Hematopoietic multipotent progenitor cell treated with erythropoietin and hydrocortisone succinate and interleukin-3 and kit ligand, for 4 days (in vitro differentiated cells): ENCODE measurements at regions not wholly inside any gene's neighbourhood (a gene's known extent, or its start where the extent isn't known, plus 50 kb on each side); places are given as distances from the start of the nearest gene placed in this dataset.
"Not testable (repeated sequence)": the region's sequence is repeated elsewhere in the genome, so short reads cannot be mapped to it uniquely, and the experiment has no call there.

ENCODE experiments used
- DNase-seq: peaks from one replicate; pipeline ENCODE4 v3.0.0-alpha.2; 2015

DNA sequence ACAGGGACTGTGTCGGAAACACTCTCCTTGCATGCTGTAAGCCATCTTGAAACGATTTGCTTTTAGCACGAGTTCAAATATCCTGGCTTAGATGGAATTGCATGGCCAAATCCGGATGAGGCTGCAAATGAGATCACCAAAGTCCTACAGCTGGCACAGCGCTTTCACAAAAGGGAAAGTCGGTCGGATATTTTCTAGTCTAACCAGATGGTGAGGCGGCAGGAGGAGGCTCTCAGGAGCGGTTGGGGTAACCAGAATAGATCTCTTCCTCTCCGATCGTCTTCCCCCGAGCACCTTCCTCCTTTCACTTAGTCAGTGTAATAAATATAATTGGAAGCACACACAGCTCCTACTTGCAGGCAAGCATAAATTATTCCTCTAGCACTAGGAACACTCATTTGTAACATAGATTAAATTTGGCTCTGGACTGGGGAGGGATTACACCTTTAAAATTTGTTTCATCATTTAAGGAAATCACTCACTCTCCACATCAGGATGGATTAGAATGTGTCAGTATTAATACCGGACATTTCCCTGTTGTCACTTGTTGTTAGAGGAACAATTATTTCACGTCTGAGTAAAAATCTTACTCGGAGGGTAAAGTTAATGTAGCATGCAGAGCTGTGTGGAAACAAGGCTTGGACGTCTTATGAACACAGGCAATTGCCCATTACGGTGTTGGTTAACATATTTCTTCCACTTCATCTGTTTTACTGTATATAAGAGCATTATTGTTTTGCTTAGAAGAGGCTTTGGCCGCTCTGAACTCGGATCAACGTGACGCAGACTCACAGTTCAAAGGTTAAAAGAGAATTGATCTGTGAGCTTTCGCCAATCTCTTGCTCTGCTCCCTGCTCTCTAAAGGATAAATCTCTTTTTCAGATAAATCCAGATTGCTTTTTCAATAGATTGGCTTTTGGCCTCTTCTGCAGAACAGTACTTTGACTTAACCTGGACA lies 857.9 kb downstream of the TYW1 start:
- DNase-seq: no peak

DNA sequence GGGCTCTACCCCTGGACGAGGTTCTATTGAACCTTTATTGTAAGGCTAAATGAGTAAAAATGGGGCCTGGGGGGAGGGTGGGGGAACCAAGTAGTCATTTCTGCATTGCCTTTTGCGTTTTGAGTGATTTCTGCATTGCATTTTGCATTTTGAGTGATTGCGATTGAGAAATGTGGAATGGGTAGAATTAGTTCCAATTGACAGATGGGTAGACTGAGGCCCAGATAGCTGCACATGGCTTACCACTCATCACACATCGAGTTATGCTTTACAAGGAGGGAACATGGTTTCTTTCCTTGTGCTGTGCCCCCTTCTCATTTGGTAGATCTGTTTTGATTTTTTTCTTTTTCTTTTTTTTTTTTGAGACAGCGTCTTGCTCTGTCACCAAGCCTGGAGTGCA lies 858.7 kb downstream of the TYW1 start:
- no peak for DNase-seq

DNA sequence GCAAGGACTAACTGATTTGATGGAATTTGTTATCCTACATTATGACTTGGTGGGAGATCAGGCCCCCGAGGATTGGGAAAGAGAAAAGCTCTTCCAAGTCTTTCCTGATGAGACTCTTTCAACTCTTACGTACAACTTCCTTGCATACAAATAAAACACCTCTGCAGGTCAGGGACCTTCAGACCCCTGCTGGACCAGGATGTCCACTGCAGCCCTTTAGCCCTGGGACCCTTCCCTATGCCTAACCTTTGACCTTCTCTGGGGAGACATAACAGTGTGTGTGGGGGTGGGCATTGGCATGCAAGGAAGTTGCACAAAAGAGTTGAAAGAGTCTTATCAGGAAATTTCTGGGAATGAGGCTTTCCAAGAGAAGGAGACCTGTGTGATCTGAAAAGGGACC lies 859.4 kb downstream of the TYW1 start:
- DNase-seq: no peak

DNA sequence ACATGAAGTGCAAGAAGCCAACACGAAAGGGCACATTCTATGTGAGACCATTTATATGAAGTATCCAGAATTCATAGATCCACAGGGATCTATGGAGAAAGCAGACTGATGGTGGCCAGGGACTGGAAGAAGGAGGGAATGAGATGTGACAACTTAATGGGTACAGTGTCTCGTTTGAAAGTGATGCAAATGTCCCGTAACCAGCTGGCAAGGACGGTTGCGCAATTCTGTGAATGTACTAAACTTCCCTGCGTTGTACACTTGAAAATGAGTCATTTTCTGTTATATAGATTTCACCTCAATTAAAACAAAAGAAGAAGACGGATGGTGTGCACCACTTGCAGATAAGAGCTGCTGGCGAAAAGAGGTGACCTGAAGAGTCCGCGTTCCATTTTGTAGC lies 861.1 kb downstream of the TYW1 start:
- DNase-seq: no peak

DNA sequence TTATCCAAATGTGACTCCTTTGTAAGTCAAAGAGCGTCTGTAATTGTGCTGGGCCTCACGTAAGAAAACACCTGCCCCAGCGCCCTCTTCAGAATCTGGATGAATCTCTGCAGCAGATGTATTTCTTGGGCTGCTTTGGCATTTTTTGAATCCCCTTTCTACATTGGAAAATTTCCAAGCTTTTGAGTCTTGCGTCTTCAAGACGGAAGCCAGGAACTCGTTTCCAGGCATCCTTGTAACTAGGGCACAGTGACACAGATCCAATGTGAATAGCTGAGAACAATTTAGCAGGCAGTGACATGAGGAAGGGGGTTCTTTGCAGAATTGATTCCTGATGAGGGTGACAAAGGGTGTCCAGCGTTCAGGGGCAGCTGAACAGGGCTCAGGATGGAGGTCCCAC lies 862.3 kb downstream of the TYW1 start:
- no peak for DNase-seq

DNA sequence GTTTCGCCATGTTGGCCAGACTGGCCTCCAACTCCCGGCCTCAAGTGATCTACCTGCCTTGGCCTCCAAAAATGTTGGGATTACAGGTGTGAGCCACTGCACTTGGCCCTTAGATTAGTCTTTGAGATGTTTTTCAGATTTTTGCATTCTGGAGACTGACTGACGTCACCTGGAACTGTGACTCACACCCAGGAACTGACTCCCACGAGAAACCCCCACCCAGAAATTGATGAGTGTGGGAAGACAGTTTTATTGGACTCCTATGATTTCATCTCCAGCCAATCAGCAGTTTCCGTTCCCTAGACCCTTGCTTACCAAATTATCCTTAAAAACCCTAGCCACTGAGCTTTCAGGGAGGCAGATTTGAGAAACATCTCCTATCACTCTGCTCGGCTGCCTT lies 867.3 kb downstream of the TYW1 start:
- no peak for DNase-seq

DNA sequence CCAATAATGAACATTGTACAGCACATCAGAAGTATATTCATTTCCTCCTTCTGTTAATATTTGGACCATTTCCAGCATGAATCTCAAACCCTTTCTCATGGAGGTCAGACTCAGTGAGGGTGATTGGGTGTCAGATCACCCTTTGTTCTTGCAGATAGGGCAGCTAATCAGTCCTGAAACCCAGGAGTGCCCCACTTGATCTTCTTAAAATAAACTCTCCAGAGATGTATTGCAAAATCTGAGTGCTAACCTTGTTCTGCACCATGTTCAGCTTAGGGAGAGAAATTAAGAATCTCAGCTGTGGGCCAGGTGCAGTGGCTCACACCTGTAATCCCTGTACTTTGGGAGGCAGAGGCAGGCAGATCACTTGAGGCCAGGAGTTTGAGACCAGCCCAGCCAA lies 869.4 kb downstream of the TYW1 start:
- DNase-seq: no peak

DNA sequence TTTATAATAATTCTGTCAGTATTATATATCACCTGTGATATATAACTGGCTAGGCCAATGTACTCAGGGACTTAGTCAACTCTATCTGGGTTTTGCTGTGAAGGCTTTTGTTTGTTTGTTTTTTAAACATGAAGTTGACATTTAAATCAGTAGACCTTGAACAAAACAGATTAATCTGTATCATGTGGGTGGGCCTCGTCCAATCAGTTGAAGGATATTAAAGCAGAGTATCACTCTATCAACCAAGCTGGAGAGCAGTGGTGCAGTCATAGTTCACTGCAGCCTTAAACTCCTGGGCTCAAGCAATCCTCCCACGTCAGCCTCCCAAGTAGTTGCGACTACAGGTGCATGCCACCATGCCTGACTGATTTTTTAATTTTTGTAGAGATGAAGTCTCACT lies 870.2 kb downstream of the TYW1 start:
- no peak for DNase-seq

DNA sequence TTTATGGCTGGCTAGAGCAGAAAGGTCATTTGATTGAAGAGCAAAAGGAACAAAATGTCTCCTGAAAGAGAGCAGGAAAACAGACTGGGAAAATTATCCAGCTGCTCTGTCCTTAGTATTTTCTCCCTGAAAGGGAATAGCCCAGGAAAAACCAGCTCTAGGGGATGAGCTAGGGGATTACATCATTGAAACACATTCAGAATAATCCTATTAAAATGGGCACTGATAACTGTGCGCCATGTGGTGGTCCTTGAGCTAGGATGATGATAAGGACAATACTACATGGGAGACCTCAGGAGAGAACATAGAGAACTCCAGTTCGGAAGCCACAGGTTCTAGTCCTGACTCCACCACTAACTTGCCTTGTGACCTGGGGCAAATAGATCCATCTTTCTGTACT lies 873.8 kb downstream of the TYW1 start:
- DNase-seq: no peak

DNA sequence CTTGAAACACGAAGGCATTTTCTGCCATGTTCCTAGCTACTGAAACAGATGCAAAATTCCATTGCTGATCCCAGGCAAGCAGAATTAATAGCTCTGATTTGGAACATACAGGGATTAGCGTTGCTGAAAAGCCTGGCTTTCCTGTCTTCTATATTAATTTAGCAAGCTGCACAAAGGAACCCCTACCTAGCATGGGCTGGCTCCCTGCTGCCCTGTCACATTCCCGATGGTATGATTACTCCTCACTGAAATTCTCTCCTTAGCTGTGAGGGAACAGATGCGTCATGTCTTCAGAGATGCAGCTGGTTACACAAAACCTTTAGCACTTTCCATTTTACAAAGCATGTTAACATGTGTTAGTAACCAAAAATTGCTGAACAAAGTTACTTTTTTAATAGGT lies 878.9 kb downstream of the TYW1 start:
- DNase-seq: no peak

DNA sequence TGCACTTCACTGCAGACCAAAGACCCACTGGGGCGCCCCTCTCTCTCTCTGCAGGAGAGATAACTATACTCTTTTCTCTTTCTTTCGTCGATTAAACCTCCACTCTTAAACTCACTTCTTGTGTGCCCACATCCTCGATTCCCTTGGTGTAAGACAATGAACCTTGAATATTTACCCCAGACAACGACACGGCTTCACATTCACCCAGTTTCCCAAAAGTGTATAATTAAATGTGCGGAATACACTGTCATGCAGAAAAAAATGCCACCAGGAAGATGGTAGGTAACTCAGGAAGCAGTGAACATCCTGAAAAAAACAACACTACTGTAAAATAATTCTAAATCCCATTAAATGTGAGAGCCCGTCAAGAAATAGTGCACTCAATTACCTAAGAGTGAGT lies 882.2 kb downstream of the TYW1 start:
- DNase-seq: no peak

DNA sequence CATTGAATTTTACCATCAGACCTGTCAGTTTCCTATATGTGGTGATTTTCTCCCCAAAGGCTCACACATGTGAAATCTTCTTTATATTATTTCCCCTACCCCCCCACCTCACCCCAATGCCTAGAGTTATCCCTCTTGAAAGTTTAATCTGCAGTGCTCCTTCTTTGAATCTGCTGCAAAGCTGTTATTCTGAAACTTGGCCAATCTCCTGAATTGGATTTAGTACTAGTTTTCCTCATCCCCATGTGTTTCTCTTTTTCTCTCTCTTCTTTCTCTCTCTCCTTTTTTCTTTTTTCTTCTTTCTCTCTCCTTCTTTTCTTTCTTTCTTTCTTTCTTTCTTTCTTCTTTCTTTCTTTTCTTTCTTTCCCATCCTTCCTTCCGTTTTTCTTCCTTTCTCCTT lies 886.2 kb downstream of the TYW1 start:
- DNase-seq: no peak

DNA sequence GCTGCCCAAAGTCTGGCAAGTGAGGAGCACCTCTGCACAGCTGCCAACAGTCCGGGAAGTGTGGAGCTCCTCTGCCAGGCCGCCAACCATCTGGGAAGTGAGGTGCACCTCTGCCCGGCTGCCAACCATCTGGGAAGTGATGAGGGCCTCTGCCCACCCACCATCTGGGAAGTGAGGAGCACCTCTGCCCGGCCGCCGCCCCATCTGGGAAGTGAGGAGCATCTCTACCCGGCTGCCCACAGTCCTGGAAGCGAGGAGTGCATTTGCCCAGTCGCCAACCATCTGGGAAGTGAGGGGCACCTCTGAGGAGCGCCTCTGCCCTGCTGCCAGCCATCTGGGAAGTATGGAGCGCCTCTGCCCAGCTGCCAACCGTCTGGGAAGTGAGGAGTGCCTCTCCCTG lies 893.7 kb downstream of the TYW1 start:
- no peak for DNase-seq

DNA sequence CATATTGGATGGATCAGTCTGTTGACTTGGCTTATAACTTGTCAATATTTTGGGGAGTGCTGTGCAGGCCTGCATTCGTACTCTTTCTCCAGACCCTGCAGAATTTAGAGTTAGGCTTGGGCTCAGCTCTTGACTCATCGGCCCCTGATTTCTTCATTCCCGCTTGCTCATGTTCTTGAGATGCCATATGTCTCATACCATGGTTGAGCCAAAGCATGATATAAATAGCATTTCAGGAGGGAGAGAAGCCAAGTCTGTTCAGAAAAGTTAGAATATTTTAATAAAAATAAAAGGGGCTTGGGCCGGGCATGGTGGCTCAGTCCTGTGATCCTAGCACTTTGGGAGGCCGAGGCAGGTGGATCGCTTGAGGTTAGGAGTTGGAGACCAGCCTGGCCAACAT lies 898.1 kb downstream of the TYW1 start:
- DNase-seq: no peak

DNA sequence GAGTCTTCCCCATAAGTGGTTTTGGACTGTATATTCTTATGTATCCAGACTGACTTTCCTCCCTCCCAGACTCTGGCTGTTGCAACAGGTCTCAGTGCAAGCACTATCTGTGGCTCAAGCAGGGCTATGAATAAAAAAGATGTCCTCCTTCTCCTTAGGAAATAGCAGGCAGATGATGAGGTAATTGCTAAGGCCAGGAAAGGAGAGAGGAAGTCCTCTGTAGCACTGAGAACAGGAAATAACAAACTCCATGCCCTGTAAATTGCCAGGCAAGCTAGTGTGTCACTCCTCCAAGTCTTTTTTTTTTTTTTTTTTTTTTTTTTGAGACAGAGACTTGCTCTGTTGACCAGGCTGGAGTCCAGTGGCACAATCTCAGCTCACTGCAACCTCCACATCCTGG lies 900.1 kb downstream of the TYW1 start:
- no peak for DNase-seq

DNA sequence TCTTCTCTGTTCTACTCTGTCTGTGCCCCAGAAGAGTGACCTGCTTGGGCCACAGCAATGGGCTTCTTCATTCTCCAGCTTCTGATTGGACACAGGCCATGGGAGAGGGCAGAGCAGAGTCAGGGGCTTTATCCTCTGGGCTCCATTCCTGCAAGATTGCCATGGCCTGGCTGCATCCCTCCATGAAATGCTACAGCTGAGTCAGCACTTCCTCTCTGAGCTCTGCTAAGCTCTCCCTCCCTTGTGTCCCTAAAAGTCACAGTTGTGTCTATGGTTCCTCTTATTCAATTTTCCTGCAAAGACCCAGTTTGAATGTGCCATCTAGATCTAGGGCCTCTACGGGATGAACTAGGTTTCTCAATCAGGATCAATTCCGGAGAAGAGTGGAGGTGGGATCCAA lies 903.8 kb downstream of the TYW1 start:
- DNase-seq: no peak

DNA sequence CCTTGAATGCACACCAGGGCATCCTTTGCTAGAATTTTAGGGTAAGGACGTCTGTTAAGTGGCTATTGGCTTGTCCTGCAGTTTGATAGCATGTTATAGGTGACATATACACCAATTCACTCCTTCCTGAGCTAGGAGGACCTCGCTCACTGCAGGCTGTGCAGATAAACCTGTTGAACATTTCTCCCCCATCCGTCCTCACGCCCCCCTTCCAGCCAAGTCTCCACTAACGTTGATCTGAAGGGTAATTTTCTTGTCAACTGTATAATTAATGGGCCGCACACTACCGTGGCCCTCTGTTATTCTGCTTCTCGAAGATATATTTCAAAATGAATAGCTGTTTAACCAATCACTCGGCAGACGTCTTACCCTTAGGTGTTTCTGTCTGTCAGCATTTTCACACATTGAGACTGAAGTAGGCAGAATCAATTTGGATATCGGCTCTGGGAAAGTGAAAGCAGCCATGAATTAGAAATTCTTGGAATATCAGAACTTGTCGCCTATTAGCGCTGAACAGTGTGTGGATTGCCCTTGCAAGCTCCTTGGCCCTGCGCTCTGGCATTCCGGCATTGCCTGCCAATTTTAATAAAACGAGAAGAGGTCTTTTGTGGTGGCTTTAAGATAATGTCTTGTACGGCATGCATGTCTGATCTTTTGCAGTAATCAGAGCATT lies 905.3 kb downstream of the TYW1 start:
- no peak for DNase-seq

DNA sequence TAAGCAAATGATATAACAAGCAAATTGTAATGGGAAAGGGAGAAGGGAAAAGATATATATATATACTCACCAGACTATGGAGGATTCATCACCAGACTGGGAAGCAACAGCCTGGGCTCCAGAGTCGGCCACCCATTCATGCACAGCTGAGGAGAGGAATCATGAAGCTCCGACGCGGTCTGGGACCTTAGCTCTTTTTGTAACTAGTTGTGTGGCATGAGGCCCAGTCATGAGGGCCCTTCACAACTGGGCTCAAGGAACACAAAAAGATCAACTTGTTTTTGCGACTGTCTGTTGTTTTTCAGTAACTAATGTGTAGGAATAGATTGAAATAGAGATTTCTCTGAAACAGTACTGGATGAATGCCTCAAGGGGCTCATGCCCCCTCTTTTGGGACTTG lies 911.2 kb downstream of the TYW1 start:
- no peak for DNase-seq

DNA sequence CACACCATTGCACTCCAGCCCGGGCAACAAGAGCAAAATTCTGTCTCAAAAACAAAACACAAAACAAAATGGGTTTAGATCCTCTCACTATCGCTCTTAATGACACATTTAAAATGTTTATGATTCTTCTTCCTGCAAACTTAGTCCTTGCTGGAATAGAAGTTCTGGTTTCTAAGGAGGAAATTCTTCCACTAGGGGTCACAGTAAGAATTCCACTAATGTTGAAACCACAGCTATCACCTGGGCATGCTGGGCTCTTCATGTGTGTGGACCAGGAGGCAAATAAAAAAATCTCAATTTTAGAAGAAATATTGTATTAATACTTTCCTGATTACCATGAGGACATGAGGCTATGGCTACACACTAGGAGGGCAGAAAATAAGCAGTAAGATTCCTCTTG lies 915.8 kb downstream of the TYW1 start:
- no peak for DNase-seq

DNA sequence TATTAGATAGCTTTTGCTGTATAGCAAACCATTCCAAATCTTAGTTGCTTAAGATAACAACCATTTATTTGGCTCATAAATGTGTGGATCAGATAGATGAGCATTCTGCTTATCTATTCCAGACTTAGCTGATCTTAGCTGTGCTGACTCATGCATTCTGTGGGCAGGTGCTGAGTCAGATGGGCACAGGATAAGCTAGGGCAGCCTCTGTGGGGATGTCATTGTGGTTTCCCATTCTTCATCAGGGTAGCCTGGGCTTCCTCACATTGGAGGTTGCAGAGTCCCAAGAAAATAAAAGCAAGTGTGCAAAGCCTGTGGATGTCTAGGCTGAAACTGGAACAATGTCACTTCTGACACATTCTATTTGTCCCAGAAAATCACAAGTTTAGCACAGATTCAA lies 917.0 kb downstream of the TYW1 start:
- DNase-seq: no peak

DNA sequence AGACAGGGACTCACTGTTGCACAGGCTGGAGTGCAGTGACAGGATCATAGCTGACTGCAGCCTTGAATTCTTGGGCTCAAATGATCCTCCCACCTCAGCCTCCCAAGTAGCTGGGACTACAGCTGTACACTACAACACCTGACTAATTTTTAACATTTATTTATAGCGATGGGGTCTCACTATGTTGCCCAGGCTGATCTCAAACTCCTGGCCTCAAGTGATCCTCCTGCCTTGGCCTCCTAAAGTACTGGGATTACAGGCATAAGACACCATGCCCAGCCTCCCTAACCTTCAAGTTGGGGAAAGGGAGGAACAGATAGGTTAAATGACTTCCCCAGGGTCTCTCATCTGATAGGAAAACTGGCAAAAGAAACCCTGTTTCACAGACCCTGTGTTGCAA lies 919.5 kb downstream of the TYW1 start:
- DNase-seq: not testable (repeated sequence)

DNA sequence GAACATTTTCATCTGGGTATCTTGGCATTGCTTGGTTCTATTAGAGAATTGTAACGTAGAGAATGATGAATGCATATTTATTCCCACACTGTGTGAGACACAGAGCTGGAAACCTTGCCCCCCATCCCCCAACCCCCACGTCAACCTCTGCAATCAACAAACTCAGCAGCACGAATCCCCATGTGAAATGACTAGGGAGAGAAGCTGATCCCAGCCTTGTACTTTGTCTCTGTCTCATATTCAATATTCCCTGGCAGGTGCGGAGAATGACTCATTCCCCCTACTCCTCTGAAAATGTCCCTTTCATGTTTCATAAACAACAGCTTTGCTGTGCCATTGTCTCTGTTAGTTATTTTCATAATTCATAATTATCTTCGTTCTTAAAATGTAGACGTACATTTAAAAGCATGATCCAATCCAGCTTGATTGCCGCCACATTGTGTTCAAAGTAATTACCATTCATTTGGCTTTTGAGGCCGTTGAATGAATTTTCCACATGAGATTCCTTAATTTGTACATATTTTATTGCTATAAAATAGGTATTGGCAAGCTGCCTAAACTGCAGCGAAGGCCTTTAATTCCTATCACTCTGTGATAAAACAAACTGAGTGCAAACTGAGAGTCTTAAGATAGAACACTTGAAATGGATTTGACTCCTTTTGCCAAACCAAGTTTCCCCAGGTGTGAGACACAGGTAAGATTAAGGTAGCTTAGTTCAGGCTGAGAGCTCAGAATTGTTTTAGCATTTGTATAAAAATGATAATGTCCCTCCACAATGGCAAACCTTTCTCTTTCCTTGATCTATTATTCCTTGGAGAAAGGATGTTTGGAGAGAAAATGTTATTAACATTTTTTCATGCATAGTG lies 920.2 kb downstream of the TYW1 start:
- DNase-seq: no peak

DNA sequence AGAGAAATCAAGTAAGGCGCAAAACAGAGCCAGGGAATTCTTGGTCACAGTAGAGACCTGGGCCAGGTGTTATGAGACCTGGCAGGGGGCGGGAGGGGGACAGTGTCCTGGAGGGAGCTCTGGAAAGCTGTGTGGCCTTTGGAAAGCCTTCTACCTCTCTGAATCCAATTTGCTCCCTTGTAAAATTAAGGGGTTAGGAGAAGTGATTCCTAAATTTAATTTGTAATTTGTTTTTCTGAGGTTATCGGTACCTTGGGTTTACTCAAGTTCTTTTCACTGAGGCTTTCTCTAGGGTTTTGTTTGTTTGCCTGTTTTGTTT lies 920.8 kb downstream of the TYW1 start:
- DNase-seq: no peak

DNA sequence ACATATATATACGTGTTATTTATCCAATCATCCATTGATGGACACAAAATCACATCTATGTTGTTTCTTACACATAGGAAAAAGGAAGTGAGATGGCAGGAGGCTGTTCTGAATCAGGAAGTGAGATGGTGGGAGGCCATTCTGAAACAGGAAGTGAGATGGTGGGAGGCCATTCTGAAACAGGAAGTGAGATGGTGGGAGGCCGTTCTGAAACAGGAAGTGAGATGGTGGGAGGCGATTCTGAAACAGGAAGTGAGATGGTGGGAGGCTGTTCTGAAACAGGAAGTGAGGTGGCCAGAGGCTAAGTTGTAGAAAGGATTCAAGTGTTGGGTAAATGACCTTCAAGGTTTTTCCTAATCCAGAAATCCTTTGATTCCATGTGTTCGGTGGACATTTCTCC lies 921.5 kb downstream of the TYW1 start:
- DNase-seq: peak; percentile 78
